HepG2 (cell line): ENCODE measurements at regions not wholly inside any gene's neighbourhood (a gene's known extent, or its start where the extent isn't known, plus 50 kb on each side); places are given as distances from the start of the nearest gene placed in this dataset.

ENCODE experiments used
- ATAC-seq: fragments of 200-7000 bp; cut with Tn5 transposase; 3 replicates; pipeline ENCODE4 v1.9.1; 2020; ENCODE audit warnings: mild to moderate bottlenecking, moderate library complexity
- BruUV-seq: library from RNA; stranded (reverse); fragments of 400-500 nt; replicated peaks from 2 replicates; lab custom pipeline; 2021; lab: Mats Ljungman, UMichigan
- CTCF ChIA-PET: fragments of 300-600 bp; formaldehyde crosslinking; extraction: SDS; loops from one replicate; lab custom pipeline; 2021; ENCODE audit warnings: low total read pairs, inconsistent platforms, low intra/inter-chr PET ratio; lab: Yijun Ruan, JAX
- POLR2A ChIA-PET: fragments of 350-600 bp; sonication (Branson Sonifier 250); formaldehyde crosslinking; loops from one replicate; lab custom pipeline; 2020; ENCODE audit warnings: antibody characterized with exemption, inconsistent platforms; lab: Yijun Ruan, JAX
- DNase-seq: peaks from one replicate; pipeline ENCODE4 v3.0.0-alpha.2; 2015; ENCODE audit warnings: low spot score
- FAIRE-seq: peaks from 3 replicates; lab custom pipeline; 2011; peaks lifted over from hg19 to GRCh38; lab: Jason Lieb, UNC
- H2AFZ ChIP-seq: one replicate; pipeline ENCODE4 v1.6.1; 2011; ENCODE audit warnings: low read length, inconsistent platforms
- H3K27ac ChIP-seq: fragments of 300-600 bp; 3 replicates; pipeline ENCODE4 v1.8.0; 2011; ENCODE audit warnings: mixed run types, mild to moderate bottlenecking, mixed read lengths, low read length, inconsistent platforms; ENCODE audit not compliant: insufficient read depth; ENCODE audit errors: extremely low read length
- H3K27me3 ChIP-seq, 2 experiments: fragments of 200-600 bp in 1 of 2; 2 replicates in 1 of 2; 3 replicates in 1 of 2; pipeline versions ENCODE4 v1.6.0 to v1.8.0; 2011; ENCODE audit warnings: low read length in 2 of 2, mild to moderate bottlenecking in 2 of 2, moderate library complexity in 2 of 2, inconsistent platforms in 1 of 2; ENCODE audit not compliant: insufficient read depth in 2 of 2, control insufficient read depth in 1 of 2
- H3K36me3 ChIP-seq, 2 experiments: fragments of 200-600 bp in 1 of 2; replicated peaks in 1 of 2; 2 replicates in 1 of 2; 3 replicates in 1 of 2; pipeline versions ENCODE4 v1.5.1 to v1.8.0; 2011; ENCODE audit warnings: low read length in 2 of 2, inconsistent platforms in 1 of 2; ENCODE audit not compliant: insufficient read depth in 2 of 2, control insufficient read depth in 1 of 2
- H3K4me1 ChIP-seq: 2 replicates; pipeline ENCODE4 v1.5.1; 2012; ENCODE audit warnings: low read length, inconsistent platforms; ENCODE audit not compliant: insufficient read depth
- H3K4me2 ChIP-seq: 2 replicates; pipeline ENCODE4 v1.6.0; 2011; ENCODE audit warnings: low read depth, low read length, inconsistent platforms
- H3K4me3 ChIP-seq, 3 experiments: fragments of 200-600 bp in 1 of 3; sonication (generic), shearing (Covaris generic) in 1 of 3; replicated peaks in 1 of 3; 2 replicates each; pipeline ENCODE4 v1.5.1; 2011 to 2016; ENCODE audit warnings: low read length in 3 of 3, inconsistent platforms in 2 of 3, low read depth in 2 of 3, mild to moderate bottlenecking in 2 of 3, control low read depth in 1 of 3, mixed read lengths in 1 of 3; ENCODE audit not compliant: insufficient read depth in 1 of 3
- H3K79me2 ChIP-seq: one replicate; pipeline ENCODE4 v1.6.1; 2011; ENCODE audit warnings: low read length, inconsistent platforms; ENCODE audit not compliant: insufficient read depth
- H3K9ac ChIP-seq: 2 replicates; pipeline ENCODE4 v1.6.0; 2011; ENCODE audit warnings: mild to moderate bottlenecking, low read depth, low read length, inconsistent platforms; ENCODE audit not compliant: insufficient read depth
- H3K9me3 ChIP-seq: 2 replicates; pipeline ENCODE4 v1.5.1; 2012; ENCODE audit warnings: mild to moderate bottlenecking, low read length
- H4K20me1 ChIP-seq: 2 replicates; pipeline ENCODE4 v1.6.0; 2011; ENCODE audit warnings: inconsistent platforms, mild to moderate bottlenecking, low read length, moderate library complexity; ENCODE audit not compliant: insufficient read depth
- BRCA1 ChIP-seq: sonication (generic); formaldehyde crosslinking; IDR thresholded peaks from 2 replicates; pipeline ENCODE4 v1.4.0; 2020; ENCODE audit warnings: missing genetic modification reagents
- GATAD2A ChIP-seq: IDR thresholded peaks from 2 replicates; pipeline ENCODE4 v1.6.1; 2016
- MEIS2 ChIP-seq: sonication (generic); formaldehyde crosslinking; IDR thresholded peaks from 2 replicates; pipeline ENCODE4 v1.9.0; 2021; ENCODE audit warnings: mild to moderate bottlenecking, missing genetic modification reagents
- NFE2L1 ChIP-seq: sonication (generic); formaldehyde crosslinking; IDR thresholded peaks from 2 replicates; pipeline ENCODE4 v1.4.0; 2020; ENCODE audit warnings: missing genetic modification reagents, mild to moderate bottlenecking, borderline replicate concordance
- NR2F1 ChIP-seq, 2 experiments: fragments of 450-650 bp in 1 of 2; formaldehyde crosslinking in 1 of 2; IDR thresholded peaks; 2 replicates each; pipeline versions ENCODE4 v1.5.0 to v1.6.1; 2016 to 2020; ENCODE audit warnings: mild to moderate bottlenecking in 1 of 2, missing compliant biosample characterization in 1 of 2, missing genetic modification reagents in 1 of 2, moderate library complexity in 1 of 2
- SP2 ChIP-seq: sonication (generic); formaldehyde crosslinking; IDR thresholded peaks from 2 replicates; pipeline ENCODE4 v1.5.1; 2020; ENCODE audit warnings: mild to moderate bottlenecking, missing genetic modification reagents
- ZNF124 ChIP-seq: sonication (generic); formaldehyde crosslinking; IDR thresholded peaks from 2 replicates; pipeline ENCODE4 v1.4.0; 2020; ENCODE audit warnings: missing genetic modification reagents
- ZNF451 ChIP-seq: sonication (generic); formaldehyde crosslinking; IDR thresholded peaks from 2 replicates; pipeline ENCODE4 v1.5.0; 2020; ENCODE audit warnings: mild to moderate bottlenecking, missing genetic modification reagents
- ZNF484 ChIP-seq: sonication (generic); formaldehyde crosslinking; IDR thresholded peaks from 2 replicates; pipeline ENCODE4 v1.5.1; 2020; ENCODE audit warnings: mild to moderate bottlenecking, low read depth, missing genetic modification reagents, borderline replicate concordance
- ZNF547 ChIP-seq: sonication (generic); formaldehyde crosslinking; IDR thresholded peaks from 2 replicates; pipeline ENCODE4 v1.5.1; 2020; ENCODE audit warnings: mild to moderate bottlenecking, missing genetic modification reagents
- ZNF670 ChIP-seq: sonication (generic); formaldehyde crosslinking; IDR thresholded peaks from 2 replicates; pipeline ENCODE4 v1.8.0; 2022; ENCODE audit warnings: mild to moderate bottlenecking, missing genetic modification reagents, borderline replicate concordance
- WGBS: methylation state at CpG from one replicate; pipeline ENCODE4 v1.1.6; 2017; ENCODE audit warnings: low lambda C conversion rate; 5-methylcytosine and 5-hydroxymethylcytosine counted together
- in situ Hi-C: cut with HindIII; loops from 2 replicates; pipeline ENCODE4 v1.10.0; 2017; ENCODE audit warnings: low pct_unique_long_range_greater_than_20kb; ENCODE audit not compliant: extremely low pct_ligation_motif_present
- intact Hi-C: fragments of 100-400 bp; cut with micrococcal nuclease; formaldehyde crosslinking; loops from one replicate; pipeline ENCODE4 v1.10.0; 2022; ENCODE audit not compliant: unreplicated experiment
- TF ChIP-seq, protein P1 (sequence below): sonication (generic); formaldehyde crosslinking; IDR thresholded peaks from 2 replicates; pipeline ENCODE4 v1.5.0; 2020; ENCODE audit warnings: missing genetic modification reagents
- TF ChIP-seq, protein P2 (sequence below): sonication (generic); formaldehyde crosslinking; IDR thresholded peaks from 2 replicates; pipeline ENCODE4 v1.5.0; 2020; ENCODE audit warnings: mild to moderate bottlenecking, missing genetic modification reagents, borderline replicate concordance
- TF ChIP-seq, protein P3 (sequence below): sonication (generic); formaldehyde crosslinking; IDR thresholded peaks from 2 replicates; pipeline ENCODE4 v1.4.0; 2020; ENCODE audit warnings: low read depth, mild to moderate bottlenecking, missing genetic modification reagents

DNA sequence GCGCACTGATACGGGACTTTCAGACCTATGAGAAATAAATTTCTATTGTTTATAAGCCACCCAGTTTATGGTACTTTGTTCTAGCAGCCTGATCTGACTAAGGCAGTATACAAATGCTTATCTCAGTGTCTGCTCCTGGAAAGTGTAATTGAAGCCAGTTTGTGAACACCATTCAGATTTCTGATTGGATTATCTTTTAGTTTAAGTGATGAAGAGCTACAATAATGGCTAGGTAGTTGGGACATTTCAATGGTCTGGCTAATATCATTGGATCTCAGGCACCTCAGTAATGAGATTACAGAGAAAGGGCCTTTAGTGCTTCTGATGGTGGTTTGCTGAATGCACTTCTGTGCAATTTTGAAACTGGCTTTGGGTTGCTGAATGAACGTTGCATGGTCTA, 133.5 kb downstream of the PSAT1 start:
- intact Hi-C loops (no loop called here), in situ Hi-C loops (no loop called here)
- ATAC-seq (no peak), FAIRE-seq (no peak), DNase-seq (no peak)
- no peaks in the 10 kb centered on the region for H4K20me1 ChIP-seq
- no peaks in the 10 kb centered on the region for H3K4me1 ChIP-seq
- H3K9me3 ChIP-seq: no peaks in the 10 kb centered on the region
- no peak overlapping the region for H3K27ac ChIP-seq
- 79% methylated on average over 2 of the region's 3 CpGs for WGBS
- ChIA-PET POLR2A (no interaction called here), CTCF (no interaction called here)
- no TSS peak for BruUV-seq
- no peak overlapping the region for H2AFZ ChIP-seq
- no peak overlapping the region for H3K9ac ChIP-seq
- H3K4me3 ChIP-seq: no peak overlapping the region
- H3K27me3 ChIP-seq: no peaks in the 10 kb centered on the region
- H3K4me2 ChIP-seq: no peak overlapping the region
- H3K79me2 ChIP-seq: no peaks in the 10 kb centered on the region
- no peaks in the 10 kb centered on the region for H3K36me3 ChIP-seq
- TF ChIP-seq NR2F1 (CRISPR knock-in tag; IDR thresholded peaks at IDR 0.05) (no peak), NFE2L1 (CRISPR knock-in tag) (no peak), BRCA1 (CRISPR knock-in tag) (no peak), ZNF451 (no peak), SP2 (no peak), ZNF547 (CRISPR knock-in tag) (no peak), ZNF484 (CRISPR knock-in tag) (no peak), GATAD2A (CRISPR knock-in tag) (no peak), ZNF670 (CRISPR knock-in tag) (no peak), ZNF124 (CRISPR knock-in tag) (no peak), MEIS2 (CRISPR knock-in tag) (no peak)
- TF ChIP-seq, protein P1, sequence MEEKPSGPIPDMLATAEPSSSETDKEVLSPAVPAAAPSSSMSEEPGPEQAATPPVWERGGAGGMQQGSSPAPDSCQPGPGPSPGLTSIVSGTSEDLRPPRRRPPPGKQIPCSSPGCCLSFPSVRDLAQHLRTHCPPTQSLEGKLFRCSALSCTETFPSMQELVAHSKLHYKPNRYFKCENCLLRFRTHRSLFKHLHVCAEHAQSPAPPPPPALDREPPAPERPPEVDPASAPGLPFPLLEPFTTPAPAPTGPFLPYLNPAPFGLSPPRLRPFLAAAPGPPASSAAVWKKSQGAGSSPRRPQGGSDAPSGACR (CRISPR knock-in tag): no peak
- TF ChIP-seq, protein P2, sequence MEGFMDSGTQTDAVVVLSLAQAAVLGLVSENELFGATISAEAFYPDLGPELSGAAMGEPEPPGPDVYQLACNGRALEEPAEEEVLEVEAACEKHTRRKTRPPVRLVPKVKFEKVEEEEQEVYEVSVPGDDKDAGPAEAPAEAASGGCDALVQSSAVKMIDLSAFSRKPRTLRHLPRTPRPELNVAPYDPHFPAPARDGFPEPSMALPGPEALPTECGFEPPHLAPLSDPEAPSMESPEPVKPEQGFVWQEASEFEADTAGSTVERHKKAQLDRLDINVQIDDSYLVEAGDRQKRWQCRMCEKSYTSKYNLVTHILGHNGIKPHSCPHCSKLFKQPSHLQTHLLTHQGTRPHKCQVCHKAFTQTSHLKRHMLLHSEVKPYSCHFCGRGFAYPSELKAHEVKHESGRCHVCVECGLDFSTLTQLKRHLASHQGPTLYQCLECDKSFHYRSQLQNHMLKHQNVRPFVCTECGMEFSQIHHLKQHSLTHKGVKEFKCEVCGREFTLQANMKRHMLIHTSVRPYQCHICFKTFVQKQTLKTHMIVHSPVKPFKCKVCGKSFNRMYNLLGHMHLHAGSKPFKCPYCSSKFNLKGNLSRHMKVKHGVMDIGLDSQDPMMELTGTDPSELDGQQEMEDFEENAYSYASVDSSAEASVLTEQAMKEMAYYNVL (CRISPR knock-in tag): no peak
- TF ChIP-seq, protein P3, sequence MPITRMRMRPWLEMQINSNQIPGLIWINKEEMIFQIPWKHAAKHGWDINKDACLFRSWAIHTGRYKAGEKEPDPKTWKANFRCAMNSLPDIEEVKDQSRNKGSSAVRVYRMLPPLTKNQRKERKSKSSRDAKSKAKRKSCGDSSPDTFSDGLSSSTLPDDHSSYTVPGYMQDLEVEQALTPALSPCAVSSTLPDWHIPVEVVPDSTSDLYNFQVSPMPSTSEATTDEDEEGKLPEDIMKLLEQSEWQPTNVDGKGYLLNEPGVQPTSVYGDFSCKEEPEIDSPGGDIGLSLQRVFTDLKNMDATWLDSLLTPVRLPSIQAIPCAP: no peak
